DMS53 treated with DMSO at 0.1 percent for 48 hours (cell line): ENCODE measurements at regions not wholly inside any gene's neighbourhood (a gene's known extent, or its start where the extent isn't known, plus 50 kb on each side); places are given as distances from the start of the nearest gene placed in this dataset.

ENCODE experiments used
- DNase-seq: peaks from one replicate; lab custom pipeline; 2025; ENCODE audit not compliant: unreplicated experiment; lab: John Stamatoyannopoulos, UW

GRCh38 chr19:32191921-32192320 lies 153.5 kb upstream of the ZNF507 start:
- no peak for DNase-seq

- DNase-seq: no peak
Measured at GRCh38 chr19:32195706-32196610, 149.5 kb upstream of the ZNF507 start.

GRCh38 chr19:32196690-32197420 lies 148.6 kb upstream of the ZNF507 start:
- no peak for DNase-seq

GRCh38 chr19:32197896-32198882 lies 147.2 kb upstream of the ZNF507 start:
- DNase-seq: no peak

- DNase-seq: no peak
Measured at GRCh38 chr19:32199501-32200040, 145.8 kb upstream of the ZNF507 start.

GRCh38 chr19:32200312-32201038 lies 144.9 kb upstream of the ZNF507 start:
- no peak for DNase-seq

GRCh38 chr19:32201211-32201610 lies 144.2 kb upstream of the ZNF507 start:
- no peak for DNase-seq

GRCh38 chr19:32201636-32202051 lies 143.8 kb upstream of the ZNF507 start:
- DNase-seq: no peak

- no peak for DNase-seq
Measured at GRCh38 chr19:32202244-32202643, 143.2 kb upstream of the ZNF507 start.

GRCh38 chr19:32203161-32203560 lies 142.2 kb upstream of the ZNF507 start:
- no peak for DNase-seq

- DNase-seq: no peak
Measured at GRCh38 chr19:32206065-32206464, 139.3 kb upstream of the ZNF507 start.

GRCh38 chr19:32208060-32208459 lies 137.3 kb upstream of the ZNF507 start:
- no peak for DNase-seq

- DNase-seq: no peak
Measured at GRCh38 chr19:32219392-32219791, 126.0 kb upstream of the ZNF507 start.

GRCh38 chr19:32219881-32220472 lies 125.4 kb upstream of the ZNF507 start:
- no peak for DNase-seq

- DNase-seq: no peak
Measured at GRCh38 chr19:32220951-32221350, 124.5 kb upstream of the ZNF507 start.

- no peak for DNase-seq
Measured at GRCh38 chr19:32222556-32222955, 122.9 kb upstream of the ZNF507 start.

- no peak for DNase-seq
Measured at GRCh38 chr19:32223106-32223505, 122.3 kb upstream of the ZNF507 start.

GRCh38 chr19:32223595-32224370 lies 121.6 kb upstream of the ZNF507 start:
- DNase-seq: no peak
